HEK293 (cell line): ENCODE measurements at regions not wholly inside any gene's neighbourhood (a gene's known extent, or its start where the extent isn't known, plus 50 kb on each side); places are given as distances from the start of the nearest gene placed in this dataset.
A peak's percentile ranks its signal among the peaks of the same experiment; 100 is the strongest.
"Not testable (repeated sequence)": the region's sequence is repeated elsewhere in the genome, so short reads cannot be mapped to it uniquely, and the experiment has no call there.

Experiments used
- CTCF ChIA-PET: fragments of 350-600 bp; formaldehyde crosslinking; extraction: SDS; loops from one replicate; lab custom pipeline; 2021; ENCODE audit warnings: antibody characterized with exemption; lab: Yijun Ruan, JAX
- POLR2A ChIA-PET: fragments of 300-600 bp; formaldehyde crosslinking; extraction: SDS; loops from one replicate; lab custom pipeline; 2020; ENCODE audit warnings: antibody characterized with exemption, inconsistent platforms; lab: Yijun Ruan, JAX
- H3K27ac ChIP-seq: fragments of 200-500 bp; sonication (Bioruptor generic); 2 replicates; pipeline ENCODE4 v1.5.1; 2014; ENCODE audit warnings: low read depth, low read length, control low read depth, inconsistent platforms; ENCODE audit errors: extremely low read depth
- H3K36me3 ChIP-seq, 2 experiments: fragments of 200-500 bp in 1 of 2; sonication (Bioruptor generic) in 1 of 2; 1 replicate in 1 of 2; 2 replicates in 1 of 2; pipeline ENCODE4 v1.5.1; 2014 to 2017; ENCODE audit warnings: inconsistent platforms in 2 of 2, low read length in 2 of 2; ENCODE audit not compliant: control insufficient read depth in 2 of 2, insufficient read depth in 1 of 2
- H3K4me1 ChIP-seq: fragments of 200-500 bp; sonication (Bioruptor generic); 2 replicates; pipeline ENCODE4 v1.5.1; 2014; ENCODE audit warnings: mild to moderate bottlenecking, low read length, inconsistent platforms; ENCODE audit not compliant: control insufficient read depth, insufficient read depth
- H3K4me3 ChIP-seq: 2 replicates; pipeline ENCODE4 v1.5.1; 2011; ENCODE audit warnings: low read depth, mild to moderate bottlenecking, control low read depth, low read length, moderate library complexity
- H3K9me3 ChIP-seq: fragments of 200-500 bp; sonication (Bioruptor generic); 2 replicates; pipeline ENCODE4 v1.5.1; 2014; ENCODE audit warnings: low read depth, low read length, inconsistent platforms; ENCODE audit not compliant: control insufficient read depth, insufficient read depth
- RBAK ChIP-seq: fragments of 450-650 bp; formaldehyde crosslinking; IDR thresholded peaks from 2 replicates; pipeline ENCODE4 v1.5.1; 2016; ENCODE audit warnings: missing biosample characterization, missing genetic modification characterization
- SCRT2 ChIP-seq: fragments of 450-650 bp; formaldehyde crosslinking; IDR thresholded peaks from 2 replicates; pipeline ENCODE4 v1.5.1; 2016; ENCODE audit warnings: missing biosample characterization, missing genetic modification characterization
- SP3 ChIP-seq: fragments of 450-650 bp; formaldehyde crosslinking; IDR thresholded peaks from 2 replicates; pipeline ENCODE4 v1.5.1; 2016; ENCODE audit warnings: missing biosample characterization, missing genetic modification characterization
- TRIM28 ChIP-seq: IDR thresholded peaks from 2 replicates; pipeline ENCODE4 v1.6.1; 2011; ENCODE audit warnings: low read length, control low read depth, borderline replicate concordance
- ZNF146 ChIP-seq: fragments of 450-650 bp; formaldehyde crosslinking; IDR thresholded peaks from 2 replicates; pipeline ENCODE4 v1.5.1; 2016; ENCODE audit warnings: missing biosample characterization, missing genetic modification characterization
- ZNF19 ChIP-seq: fragments of 450-650 bp; formaldehyde crosslinking; IDR thresholded peaks from 2 replicates; pipeline ENCODE4; 2016; ENCODE audit warnings: missing biosample characterization, missing genetic modification characterization, low read depth
- ZNF404 ChIP-seq: fragments of 450-650 bp; formaldehyde crosslinking; IDR thresholded peaks from 2 replicates; pipeline ENCODE4 v1.5.1; 2017; ENCODE audit warnings: missing biosample characterization, missing genetic modification characterization
- ZNF473 ChIP-seq: fragments of 450-650 bp; formaldehyde crosslinking; IDR thresholded peaks from 2 replicates; pipeline ENCODE4 v1.5.1; 2017; ENCODE audit warnings: missing biosample characterization, missing genetic modification characterization
- ZNF707 ChIP-seq: fragments of 450-650 bp; formaldehyde crosslinking; IDR thresholded peaks from 2 replicates; pipeline ENCODE4 v1.5.1; 2016; ENCODE audit warnings: missing biosample characterization, missing genetic modification characterization
- TF ChIP-seq, protein P1 (sequence below): fragments of 450-650 bp; formaldehyde crosslinking; conservative IDR thresholded peaks from 2 replicates; pipeline ENCODE4 v1.5.1; 2016; ENCODE audit warnings: low read depth, missing biosample characterization, missing genetic modification characterization
- TF ChIP-seq, protein P2 (sequence below): fragments of 450-650 bp; formaldehyde crosslinking; IDR thresholded peaks from 2 replicates; pipeline ENCODE4 v1.5.1; 2016; ENCODE audit warnings: missing biosample characterization, missing genetic modification characterization
- TF ChIP-seq, protein P3 (sequence below): fragments of 450-650 bp; formaldehyde crosslinking; IDR thresholded peaks from 2 replicates; pipeline ENCODE4 v1.5.1; 2017; ENCODE audit warnings: missing biosample characterization, missing genetic modification characterization
- TF ChIP-seq, protein P4 (sequence below): fragments of 450-650 bp; formaldehyde crosslinking; conservative IDR thresholded peaks from 2 replicates; pipeline ENCODE4 v1.5.1; 2016; ENCODE audit warnings: low read depth, missing biosample characterization, missing genetic modification characterization
- TF ChIP-seq, protein P5 (sequence below): fragments of 450-650 bp; formaldehyde crosslinking; IDR thresholded peaks from 2 replicates; pipeline ENCODE4 v1.5.1; 2016; ENCODE audit warnings: missing biosample characterization, missing genetic modification characterization

DNA sequence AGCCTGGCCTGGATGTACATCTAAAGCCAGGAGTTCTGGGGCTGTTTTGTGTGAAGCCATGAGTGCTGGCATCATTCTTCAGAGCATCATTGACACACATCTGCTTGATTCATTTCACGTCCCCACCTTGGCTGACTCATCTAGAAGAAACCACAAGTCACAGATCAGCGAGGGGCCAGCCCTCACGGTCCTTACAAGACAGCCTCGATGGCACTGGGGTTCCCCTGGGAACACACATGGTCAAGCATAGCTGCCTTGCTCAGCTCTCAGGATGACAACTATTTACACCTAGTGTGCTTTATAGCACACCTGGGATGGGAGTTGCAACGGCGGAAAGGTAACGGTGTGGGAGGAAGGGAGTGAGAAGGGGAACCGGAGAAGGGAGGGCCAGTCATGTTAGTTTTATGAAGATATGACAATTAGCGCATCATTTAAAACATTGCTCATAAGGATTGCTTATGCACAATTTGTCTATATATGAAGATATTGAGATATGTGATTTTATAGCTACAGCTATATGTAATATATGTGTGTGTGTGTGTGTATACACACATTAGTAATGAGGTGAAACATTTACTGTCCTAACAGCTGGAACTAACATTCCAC is 227.1 kb downstream of the RPLP1 start:
- H3K27ac ChIP-seq: no peak overlapping the region
- ChIA-PET POLR2A (no interaction called here), CTCF (no interaction called here)
- H3K4me1 ChIP-seq: 0 out of 2 replicates have a peak, but pooled peaks cover 2% of the 10 kb centered on the region
- no peak overlapping the region for H3K4me3 ChIP-seq
- H3K36me3 ChIP-seq: no peaks in the 10 kb centered on the region
- TF ChIP-seq, protein P1, sequence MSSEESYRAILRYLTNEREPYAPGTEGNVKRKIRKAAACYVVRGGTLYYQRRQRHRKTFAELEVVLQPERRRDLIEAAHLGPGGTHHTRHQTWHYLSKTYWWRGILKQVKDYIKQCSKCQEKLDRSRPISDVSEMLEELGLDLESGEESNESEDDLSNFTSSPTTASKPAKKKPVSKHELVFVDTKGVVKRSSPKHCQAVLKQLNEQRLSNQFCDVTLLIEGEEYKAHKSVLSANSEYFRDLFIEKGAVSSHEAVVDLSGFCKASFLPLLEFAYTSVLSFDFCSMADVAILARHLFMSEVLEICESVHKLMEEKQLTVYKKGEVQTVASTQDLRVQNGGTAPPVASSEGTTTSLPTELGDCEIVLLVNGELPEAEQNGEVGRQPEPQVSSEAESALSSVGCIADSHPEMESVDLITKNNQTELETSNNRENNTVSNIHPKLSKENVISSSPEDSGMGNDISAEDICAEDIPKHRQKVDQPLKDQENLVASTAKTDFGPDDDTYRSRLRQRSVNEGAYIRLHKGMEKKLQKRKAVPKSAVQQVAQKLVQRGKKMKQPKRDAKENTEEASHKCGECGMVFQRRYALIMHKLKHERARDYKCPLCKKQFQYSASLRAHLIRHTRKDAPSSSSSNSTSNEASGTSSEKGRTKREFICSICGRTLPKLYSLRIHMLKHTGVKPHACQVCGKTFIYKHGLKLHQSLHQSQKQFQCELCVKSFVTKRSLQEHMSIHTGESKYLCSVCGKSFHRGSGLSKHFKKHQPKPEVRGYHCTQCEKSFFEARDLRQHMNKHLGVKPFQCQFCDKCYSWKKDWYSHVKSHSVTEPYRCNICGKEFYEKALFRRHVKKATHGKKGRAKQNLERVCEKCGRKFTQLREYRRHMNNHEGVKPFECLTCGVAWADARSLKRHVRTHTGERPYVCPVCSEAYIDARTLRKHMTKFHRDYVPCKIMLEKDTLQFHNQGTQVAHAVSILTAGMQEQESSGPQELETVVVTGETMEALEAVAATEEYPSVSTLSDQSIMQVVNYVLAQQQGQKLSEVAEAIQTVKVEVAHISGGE (tag by site-specific recombination): no peak
- TF ChIP-seq, protein P2, sequence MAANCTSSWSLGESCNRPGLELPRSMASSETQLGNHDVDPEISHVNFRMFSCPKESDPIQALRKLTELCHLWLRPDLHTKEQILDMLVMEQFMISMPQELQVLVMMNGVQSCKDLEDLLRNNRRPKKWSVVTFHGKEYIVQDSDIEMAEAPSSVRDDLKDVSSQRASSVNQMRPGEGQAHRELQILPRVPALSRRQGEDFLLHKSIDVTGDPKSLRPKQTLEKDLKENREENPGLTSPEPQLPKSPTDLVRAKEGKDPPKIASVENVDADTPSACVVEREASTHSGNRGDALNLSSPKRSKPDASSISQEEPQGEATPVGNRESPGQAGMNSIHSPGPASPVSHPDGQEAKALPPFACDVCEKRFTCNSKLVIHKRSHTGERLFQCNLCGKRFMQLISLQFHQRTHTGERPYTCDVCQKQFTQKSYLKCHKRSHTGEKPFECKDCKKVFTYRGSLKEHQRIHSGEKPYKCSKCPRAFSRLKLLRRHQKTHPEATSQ (tag by site-specific recombination): no peak
- TF ChIP-seq, protein P3, sequence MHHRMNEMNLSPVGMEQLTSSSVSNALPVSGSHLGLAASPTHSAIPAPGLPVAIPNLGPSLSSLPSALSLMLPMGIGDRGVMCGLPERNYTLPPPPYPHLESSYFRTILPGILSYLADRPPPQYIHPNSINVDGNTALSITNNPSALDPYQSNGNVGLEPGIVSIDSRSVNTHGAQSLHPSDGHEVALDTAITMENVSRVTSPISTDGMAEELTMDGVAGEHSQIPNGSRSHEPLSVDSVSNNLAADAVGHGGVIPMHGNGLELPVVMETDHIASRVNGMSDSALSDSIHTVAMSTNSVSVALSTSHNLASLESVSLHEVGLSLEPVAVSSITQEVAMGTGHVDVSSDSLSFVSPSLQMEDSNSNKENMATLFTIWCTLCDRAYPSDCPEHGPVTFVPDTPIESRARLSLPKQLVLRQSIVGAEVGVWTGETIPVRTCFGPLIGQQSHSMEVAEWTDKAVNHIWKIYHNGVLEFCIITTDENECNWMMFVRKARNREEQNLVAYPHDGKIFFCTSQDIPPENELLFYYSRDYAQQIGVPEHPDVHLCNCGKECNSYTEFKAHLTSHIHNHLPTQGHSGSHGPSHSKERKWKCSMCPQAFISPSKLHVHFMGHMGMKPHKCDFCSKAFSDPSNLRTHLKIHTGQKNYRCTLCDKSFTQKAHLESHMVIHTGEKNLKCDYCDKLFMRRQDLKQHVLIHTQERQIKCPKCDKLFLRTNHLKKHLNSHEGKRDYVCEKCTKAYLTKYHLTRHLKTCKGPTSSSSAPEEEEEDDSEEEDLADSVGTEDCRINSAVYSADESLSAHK (tag by site-specific recombination): no peak
- TF ChIP-seq TRIM28 (no peak), SP3 (no peak), SCRT2 (tag by site-specific recombination) (no peak), ZNF19 (tag by site-specific recombination) (no peak), ZNF707 (tag by site-specific recombination) (no peak), ZNF473 (tag by site-specific recombination) (no peak), RBAK (no peak), ZNF404 (tag by site-specific recombination) (no peak)
- TF ChIP-seq, protein P4, sequence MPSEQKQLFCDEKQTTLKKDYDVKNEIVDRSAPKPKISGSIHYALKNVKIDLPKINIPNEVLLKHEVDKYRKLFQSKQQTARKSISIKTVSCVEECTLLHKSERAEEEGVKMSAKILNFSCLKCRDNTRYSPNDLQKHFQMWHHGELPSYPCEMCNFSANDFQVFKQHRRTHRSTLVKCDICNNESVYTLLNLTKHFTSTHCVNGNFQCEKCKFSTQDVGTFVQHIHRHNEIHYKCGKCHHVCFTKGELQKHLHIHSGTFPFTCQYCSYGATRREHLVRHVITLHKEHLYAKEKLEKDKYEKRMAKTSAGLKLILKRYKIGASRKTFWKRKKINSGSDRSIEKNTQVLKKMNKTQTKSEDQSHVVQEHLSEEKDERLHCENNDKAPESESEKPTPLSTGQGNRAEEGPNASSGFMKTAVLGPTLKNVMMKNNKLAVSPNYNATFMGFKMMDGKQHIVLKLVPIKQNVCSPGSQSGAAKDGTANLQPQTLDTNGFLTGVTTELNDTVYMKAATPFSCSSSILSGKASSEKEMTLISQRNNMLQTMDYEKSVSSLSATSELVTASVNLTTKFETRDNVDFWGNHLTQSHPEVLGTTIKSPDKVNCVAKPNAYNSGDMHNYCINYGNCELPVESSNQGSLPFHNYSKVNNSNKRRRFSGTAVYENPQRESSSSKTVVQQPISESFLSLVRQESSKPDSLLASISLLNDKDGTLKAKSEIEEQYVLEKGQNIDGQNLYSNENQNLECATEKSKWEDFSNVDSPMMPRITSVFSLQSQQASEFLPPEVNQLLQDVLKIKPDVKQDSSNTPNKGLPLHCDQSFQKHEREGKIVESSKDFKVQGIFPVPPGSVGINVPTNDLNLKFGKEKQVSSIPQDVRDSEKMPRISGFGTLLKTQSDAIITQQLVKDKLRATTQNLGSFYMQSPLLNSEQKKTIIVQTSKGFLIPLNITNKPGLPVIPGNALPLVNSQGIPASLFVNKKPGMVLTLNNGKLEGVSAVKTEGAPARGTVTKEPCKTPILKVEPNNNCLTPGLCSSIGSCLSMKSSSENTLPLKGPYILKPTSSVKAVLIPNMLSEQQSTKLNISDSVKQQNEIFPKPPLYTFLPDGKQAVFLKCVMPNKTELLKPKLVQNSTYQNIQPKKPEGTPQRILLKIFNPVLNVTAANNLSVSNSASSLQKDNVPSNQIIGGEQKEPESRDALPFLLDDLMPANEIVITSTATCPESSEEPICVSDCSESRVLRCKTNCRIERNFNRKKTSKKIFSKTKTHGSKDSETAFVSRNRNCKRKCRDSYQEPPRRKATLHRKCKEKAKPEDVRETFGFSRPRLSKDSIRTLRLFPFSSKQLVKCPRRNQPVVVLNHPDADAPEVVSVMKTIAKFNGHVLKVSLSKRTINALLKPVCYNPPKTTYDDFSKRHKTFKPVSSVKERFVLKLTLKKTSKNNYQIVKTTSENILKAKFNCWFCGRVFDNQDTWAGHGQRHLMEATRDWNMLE (tag by site-specific recombination): no peak
- H3K9me3 ChIP-seq: no peaks in the 10 kb centered on the region

DNA sequence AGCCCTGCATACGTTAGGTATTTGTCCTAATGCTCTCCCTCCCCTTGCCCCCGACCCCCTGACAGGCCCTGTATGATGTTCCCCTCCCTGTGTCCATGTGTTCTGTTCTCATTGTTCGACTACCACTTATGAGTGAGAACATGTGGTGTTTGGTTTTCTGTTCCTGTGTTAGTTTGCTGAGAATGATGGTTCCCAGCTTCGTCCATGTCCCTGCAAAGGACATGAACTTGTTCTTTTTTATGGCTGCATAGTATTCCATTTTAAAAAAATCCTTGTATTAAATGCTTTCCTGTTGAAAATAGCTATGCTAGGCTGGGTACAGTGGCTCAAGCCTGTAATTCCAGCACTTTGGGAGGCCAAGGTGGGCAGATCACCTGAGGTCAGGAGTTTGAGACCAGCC is 232.2 kb downstream of the RPLP1 start:
- CTCF ChIA-PET: interaction anchor here (0.6 kb wide), 1 partner anchor 206 kb away, joined by 3 read pairs; no protein-coding TSS in a partner anchor
- POLR2A ChIA-PET: not testable (repeated sequence)
- TF ChIP-seq ZNF146 (tag by site-specific recombination): peak; percentile 97
- TF ChIP-seq, protein P5, sequence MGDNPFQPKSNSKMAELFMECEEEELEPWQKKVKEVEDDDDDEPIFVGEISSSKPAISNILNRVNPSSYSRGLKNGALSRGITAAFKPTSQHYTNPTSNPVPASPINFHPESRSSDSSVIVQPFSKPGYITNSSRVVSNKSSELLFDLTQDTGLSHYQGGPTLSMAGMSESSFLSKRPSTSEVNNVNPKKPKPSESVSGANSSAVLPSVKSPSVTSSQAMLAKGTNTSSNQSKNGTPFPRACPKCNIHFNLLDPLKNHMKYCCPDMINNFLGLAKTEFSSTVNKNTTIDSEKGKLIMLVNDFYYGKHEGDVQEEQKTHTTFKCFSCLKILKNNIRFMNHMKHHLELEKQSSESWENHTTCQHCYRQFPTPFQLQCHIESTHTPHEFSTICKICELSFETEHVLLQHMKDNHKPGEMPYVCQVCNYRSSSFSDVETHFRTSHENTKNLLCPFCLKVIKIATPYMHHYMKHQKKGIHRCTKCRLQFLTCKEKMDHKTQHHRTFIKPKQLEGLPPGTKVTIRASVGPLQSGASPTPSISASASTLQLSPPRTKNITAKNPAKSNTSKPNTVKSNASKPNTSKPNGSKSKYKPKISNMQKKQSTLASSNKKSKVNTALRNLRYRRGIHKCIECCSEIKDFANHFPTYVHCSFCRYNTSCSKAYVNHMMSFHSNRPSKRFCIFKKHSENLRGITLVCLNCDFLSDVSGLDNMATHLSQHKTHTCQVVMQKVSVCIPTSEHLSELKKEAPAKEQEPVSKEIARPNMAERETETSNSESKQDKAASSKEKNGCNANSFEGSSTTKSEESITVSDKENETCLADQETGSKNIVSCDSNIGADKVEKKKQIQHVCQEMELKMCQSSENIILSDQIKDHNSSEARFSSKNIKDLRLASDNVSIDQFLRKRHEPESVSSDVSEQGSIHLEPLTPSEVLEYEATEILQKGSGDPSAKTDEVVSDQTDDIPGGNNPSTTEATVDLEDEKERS: peak; percentile 77; the same call in 1 of the 2 replicates
- TF ChIP-seq, all 188 proteins: peak for 2; not testable (repeated sequence) for 186
- H3K36me3 ChIP-seq, H3K4me1 ChIP-seq, H3K27ac ChIP-seq, H3K4me3 ChIP-seq, H3K9me3 ChIP-seq: not testable (repeated sequence)
